HEK293 (cell line): ENCODE measurements at regions not wholly inside any gene's neighbourhood (a gene's known extent, or its start where the extent isn't known, plus 50 kb on each side); places are given as distances from the start of the nearest gene placed in this dataset.

Experiments
- CTCF ChIA-PET: fragments of 350-600 bp; formaldehyde crosslinking; extraction: SDS; loops from one replicate; lab custom pipeline; 2021; ENCODE audit warnings: antibody characterized with exemption; lab: Yijun Ruan, JAX
- POLR2A ChIA-PET: fragments of 300-600 bp; formaldehyde crosslinking; extraction: SDS; loops from one replicate; lab custom pipeline; 2020; ENCODE audit warnings: antibody characterized with exemption, inconsistent platforms; lab: Yijun Ruan, JAX
- H3K27ac ChIP-seq: fragments of 200-500 bp; sonication (Bioruptor generic); 2 replicates; pipeline ENCODE4 v1.5.1; 2014; ENCODE audit warnings: low read depth, low read length, control low read depth, inconsistent platforms; ENCODE audit errors: extremely low read depth
- H3K36me3 ChIP-seq, 2 experiments: fragments of 200-500 bp in 1 of 2; sonication (Bioruptor generic) in 1 of 2; 1 replicate in 1 of 2; 2 replicates in 1 of 2; pipeline ENCODE4 v1.5.1; 2014 to 2017; ENCODE audit warnings: inconsistent platforms in 2 of 2, low read length in 2 of 2; ENCODE audit not compliant: control insufficient read depth in 2 of 2, insufficient read depth in 1 of 2
- H3K4me1 ChIP-seq: fragments of 200-500 bp; sonication (Bioruptor generic); 2 replicates; pipeline ENCODE4 v1.5.1; 2014; ENCODE audit warnings: mild to moderate bottlenecking, low read length, inconsistent platforms; ENCODE audit not compliant: control insufficient read depth, insufficient read depth
- H3K4me3 ChIP-seq: 2 replicates; pipeline ENCODE4 v1.5.1; 2011; ENCODE audit warnings: low read depth, mild to moderate bottlenecking, control low read depth, low read length, moderate library complexity
- H3K9me3 ChIP-seq: fragments of 200-500 bp; sonication (Bioruptor generic); 2 replicates; pipeline ENCODE4 v1.5.1; 2014; ENCODE audit warnings: low read depth, low read length, inconsistent platforms; ENCODE audit not compliant: control insufficient read depth, insufficient read depth
- HOXA7 ChIP-seq: sonication (generic); formaldehyde crosslinking; IDR thresholded peaks from 2 replicates; pipeline ENCODE4 v1.8.1; 2022; ENCODE audit warnings: missing genetic modification reagents, borderline replicate concordance
- KLF7 ChIP-seq: fragments of 450-650 bp; formaldehyde crosslinking; IDR thresholded peaks from 2 replicates; pipeline ENCODE4 v1.5.1; 2016; ENCODE audit warnings: missing biosample characterization, missing genetic modification characterization, borderline replicate concordance
- MYNN ChIP-seq: fragments of 450-650 bp; formaldehyde crosslinking; IDR thresholded peaks from 2 replicates; pipeline ENCODE4 v1.5.1; 2016; ENCODE audit warnings: missing biosample characterization, missing genetic modification characterization, borderline replicate concordance
- MZF1 ChIP-seq: fragments of 450-650 bp; formaldehyde crosslinking; IDR thresholded peaks from 2 replicates; pipeline ENCODE4 v1.5.1; 2017; ENCODE audit warnings: missing biosample characterization, missing genetic modification characterization, borderline replicate concordance
- OSR2 ChIP-seq: fragments of 450-650 bp; formaldehyde crosslinking; IDR thresholded peaks from 2 replicates; pipeline ENCODE4 v1.5.1; 2016; ENCODE audit warnings: missing biosample characterization, missing genetic modification characterization
- PRDM1 ChIP-seq: fragments of 450-650 bp; formaldehyde crosslinking; IDR thresholded peaks from 2 replicates; pipeline ENCODE4; 2016; ENCODE audit warnings: missing biosample characterization, missing genetic modification characterization
- REPIN1 ChIP-seq: fragments of 450-650 bp; formaldehyde crosslinking; IDR thresholded peaks from 2 replicates; pipeline ENCODE4 v1.5.1; 2017; ENCODE audit warnings: missing biosample characterization, missing genetic modification characterization, low read depth
- SP3 ChIP-seq: fragments of 450-650 bp; formaldehyde crosslinking; IDR thresholded peaks from 2 replicates; pipeline ENCODE4 v1.5.1; 2016; ENCODE audit warnings: missing biosample characterization, missing genetic modification characterization
- SP7 ChIP-seq: fragments of 450-650 bp; formaldehyde crosslinking; IDR thresholded peaks from 2 replicates; pipeline ENCODE4 v1.5.1; 2016; ENCODE audit warnings: missing biosample characterization, missing genetic modification characterization
- YY1 ChIP-seq: fragments of 450-650 bp; formaldehyde crosslinking; IDR thresholded peaks from 2 replicates; pipeline ENCODE4 v1.5.1; 2018; ENCODE audit warnings: missing biosample characterization, missing genetic modification characterization
- ZBTB20 ChIP-seq: fragments of 450-650 bp; formaldehyde crosslinking; IDR thresholded peaks from 2 replicates; pipeline ENCODE4 v1.5.1; 2016; ENCODE audit warnings: missing biosample characterization, missing genetic modification characterization
- ZBTB7A ChIP-seq: fragments of 450-650 bp; formaldehyde crosslinking; IDR thresholded peaks from 2 replicates; pipeline ENCODE4 v1.5.1; 2016; ENCODE audit warnings: low read depth, missing biosample characterization, missing genetic modification characterization
- ZBTB8A ChIP-seq: fragments of 450-650 bp; formaldehyde crosslinking; IDR thresholded peaks from 2 replicates; pipeline ENCODE4 v1.5.1; 2016; ENCODE audit warnings: missing biosample characterization, missing genetic modification characterization
- ZIC2 ChIP-seq: fragments of 450-650 bp; formaldehyde crosslinking; IDR thresholded peaks from 2 replicates; pipeline ENCODE4 v1.5.1; 2016; ENCODE audit warnings: missing biosample characterization, missing genetic modification characterization
- ZNF157 ChIP-seq: fragments of 450-650 bp; formaldehyde crosslinking; IDR thresholded peaks from 2 replicates; pipeline ENCODE4 v1.5.1; 2016; ENCODE audit warnings: missing biosample characterization, missing genetic modification characterization
- ZNF214 ChIP-seq: fragments of 450-650 bp; formaldehyde crosslinking; IDR thresholded peaks from 2 replicates; pipeline ENCODE4 v1.5.1; 2017; ENCODE audit warnings: missing biosample characterization, mild to moderate bottlenecking, missing genetic modification characterization, borderline replicate concordance
- ZNF324 ChIP-seq: fragments of 450-650 bp; formaldehyde crosslinking; IDR thresholded peaks from 2 replicates; pipeline ENCODE4 v1.5.1; 2016; ENCODE audit warnings: missing biosample characterization, missing genetic modification characterization
- ZNF341 ChIP-seq: fragments of 450-650 bp; formaldehyde crosslinking; IDR thresholded peaks from 2 replicates; pipeline ENCODE4; 2016; ENCODE audit warnings: low read depth, missing biosample characterization, missing genetic modification characterization
- ZNF404 ChIP-seq: fragments of 450-650 bp; formaldehyde crosslinking; IDR thresholded peaks from 2 replicates; pipeline ENCODE4 v1.5.1; 2017; ENCODE audit warnings: missing biosample characterization, missing genetic modification characterization
- ZNF621 ChIP-seq: fragments of 450-650 bp; formaldehyde crosslinking; IDR thresholded peaks from 2 replicates; pipeline ENCODE4 v1.5.1; 2017; ENCODE audit warnings: missing biosample characterization, missing genetic modification characterization
- ZNF670 ChIP-seq: fragments of 450-650 bp; formaldehyde crosslinking; IDR thresholded peaks from 2 replicates; pipeline ENCODE4 v1.5.1; 2016; ENCODE audit warnings: missing biosample characterization, missing genetic modification characterization, low read depth
- ZNF701 ChIP-seq: fragments of 450-650 bp; formaldehyde crosslinking; IDR thresholded peaks from 2 replicates; pipeline ENCODE4 v1.5.1; 2016; ENCODE audit warnings: missing biosample characterization, missing genetic modification characterization
- ZNF837 ChIP-seq: fragments of 450-650 bp; formaldehyde crosslinking; IDR thresholded peaks from 2 replicates; pipeline ENCODE4 v1.5.1; 2016; ENCODE audit warnings: missing biosample characterization, missing genetic modification characterization
- ZSCAN30 ChIP-seq: fragments of 450-650 bp; IDR thresholded peaks from 2 replicates; pipeline ENCODE4 v1.5.1; 2018; ENCODE audit warnings: missing biosample characterization, mild to moderate bottlenecking, missing genetic modification characterization, moderate library complexity
- TF ChIP-seq, protein P1 (sequence below): fragments of 450-650 bp; formaldehyde crosslinking; IDR thresholded peaks from 2 replicates; pipeline ENCODE4 v1.5.1; 2016; ENCODE audit warnings: missing biosample characterization, missing genetic modification characterization
- TF ChIP-seq, protein P2 (sequence below): fragments of 450-650 bp; formaldehyde crosslinking; IDR thresholded peaks from 2 replicates; pipeline ENCODE4 v1.5.1; 2016; ENCODE audit warnings: missing biosample characterization, missing genetic modification characterization
- TF ChIP-seq, protein P3 (sequence below): fragments of 450-650 bp; formaldehyde crosslinking; IDR thresholded peaks from 2 replicates; pipeline ENCODE4 v1.5.1; 2017; ENCODE audit warnings: missing biosample characterization, missing genetic modification characterization
- TF ChIP-seq, protein P4 (sequence below): fragments of 450-650 bp; formaldehyde crosslinking; optimal IDR thresholded peaks from 2 replicates; pipeline ENCODE3; 2016; ENCODE audit warnings: missing biosample characterization, mild to moderate bottlenecking, missing genetic modification characterization
- TF ChIP-seq, protein P5 (sequence below): fragments of 450-650 bp; formaldehyde crosslinking; IDR thresholded peaks from 2 replicates; pipeline ENCODE4 v1.5.1; 2016; ENCODE audit warnings: missing biosample characterization, missing genetic modification characterization

DNA sequence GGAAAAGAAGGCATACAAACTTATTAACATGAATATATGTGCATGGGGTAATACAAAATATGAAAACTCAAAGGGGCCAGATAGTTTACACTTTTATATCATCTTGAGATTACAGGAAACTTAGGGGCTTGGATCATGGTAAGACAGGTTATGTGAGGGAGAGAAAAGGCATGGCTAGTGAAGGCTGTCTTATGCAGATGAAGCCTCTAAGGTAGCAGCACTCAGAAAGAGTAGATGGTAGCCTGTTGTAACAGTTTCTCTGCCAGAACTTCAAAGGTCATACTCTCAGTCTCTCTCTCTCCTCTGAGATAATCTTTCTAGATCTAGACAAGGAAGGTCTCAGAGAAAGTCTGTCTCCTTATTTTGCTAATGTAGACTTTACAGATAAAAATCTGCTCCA is 57.2 kb upstream of the FGF10 start:
- no peak overlapping the region for H3K4me3 ChIP-seq
- H3K4me1 ChIP-seq = no peaks in the 10 kb centered on the region
- no peaks in the 10 kb centered on the region for H3K9me3 ChIP-seq
- ChIA-PET POLR2A (no interaction called here), CTCF (interaction anchor here (0.7 kb wide), 1 partner anchor 60 kb away, joined by 3 read pairs; no protein-coding TSS in a partner anchor)
- TF ChIP-seq ZBTB20 (tag by site-specific recombination) = no peak
- no peak for TF ChIP-seq MYNN
- TF ChIP-seq KLF7 (tag by site-specific recombination) = no peak
- TF ChIP-seq YY1 (tag by site-specific recombination) = no peak
- TF ChIP-seq SP3 (tag by site-specific recombination) = no peak
- no peak for TF ChIP-seq HOXA7
- H3K36me3 ChIP-seq = no peaks in the 10 kb centered on the region
- no peak overlapping the region for H3K27ac ChIP-seq

DNA sequence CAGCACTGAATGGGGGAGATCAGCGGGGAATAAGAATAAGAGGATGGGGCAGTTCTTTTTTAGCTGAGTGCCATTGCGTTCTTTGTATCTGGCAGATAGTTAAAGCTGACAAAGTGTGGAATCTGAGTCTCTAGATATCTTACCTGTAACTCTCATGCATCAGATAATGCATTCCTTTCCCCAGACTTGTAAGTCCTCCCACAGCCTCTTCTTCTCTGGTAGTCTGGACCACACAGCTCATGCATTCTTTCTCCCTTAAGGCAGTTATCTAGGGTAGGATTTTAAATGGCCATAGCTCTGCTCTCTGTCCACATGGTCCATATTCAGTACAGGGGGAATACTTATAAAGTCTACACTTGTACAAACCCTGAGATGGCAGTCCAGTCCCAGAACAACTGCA is 54.0 kb upstream of the FGF10 start:
- no peaks in the 10 kb centered on the region for H3K36me3 ChIP-seq
- TF ChIP-seq ZBTB8A (tag by site-specific recombination) (no peak), ZIC2 (tag by site-specific recombination) (no peak), ZNF341 (tag by site-specific recombination) (no peak), ZNF324 (tag by site-specific recombination) (no peak), ZNF157 (tag by site-specific recombination) (no peak), PRDM1 (tag by site-specific recombination) (no peak), ZNF670 (no peak), ZSCAN30 (tag by site-specific recombination) (no peak)
- TF ChIP-seq, protein P1, sequence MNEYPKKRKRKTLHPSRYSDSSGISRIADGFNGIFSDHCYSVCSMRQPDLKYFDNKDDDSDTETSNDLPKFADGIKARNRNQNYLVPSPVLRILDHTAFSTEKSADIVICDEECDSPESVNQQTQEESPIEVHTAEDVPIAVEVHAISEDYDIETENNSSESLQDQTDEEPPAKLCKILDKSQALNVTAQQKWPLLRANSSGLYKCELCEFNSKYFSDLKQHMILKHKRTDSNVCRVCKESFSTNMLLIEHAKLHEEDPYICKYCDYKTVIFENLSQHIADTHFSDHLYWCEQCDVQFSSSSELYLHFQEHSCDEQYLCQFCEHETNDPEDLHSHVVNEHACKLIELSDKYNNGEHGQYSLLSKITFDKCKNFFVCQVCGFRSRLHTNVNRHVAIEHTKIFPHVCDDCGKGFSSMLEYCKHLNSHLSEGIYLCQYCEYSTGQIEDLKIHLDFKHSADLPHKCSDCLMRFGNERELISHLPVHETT (tag by site-specific recombination) = no peak
- CTCF ChIA-PET = interaction anchor here (0.5 to 0.7 kb wide), 2 partner anchors 259 to 461 kb away, joined by 3 read pairs; no protein-coding TSS in a partner anchor
- H3K4me1 ChIP-seq = no peaks in the 10 kb centered on the region
- no peak overlapping the region for H3K4me3 ChIP-seq
- no peak overlapping the region for H3K27ac ChIP-seq
- H3K9me3 ChIP-seq = no peaks in the 10 kb centered on the region
- POLR2A ChIA-PET = no interaction called here

DNA sequence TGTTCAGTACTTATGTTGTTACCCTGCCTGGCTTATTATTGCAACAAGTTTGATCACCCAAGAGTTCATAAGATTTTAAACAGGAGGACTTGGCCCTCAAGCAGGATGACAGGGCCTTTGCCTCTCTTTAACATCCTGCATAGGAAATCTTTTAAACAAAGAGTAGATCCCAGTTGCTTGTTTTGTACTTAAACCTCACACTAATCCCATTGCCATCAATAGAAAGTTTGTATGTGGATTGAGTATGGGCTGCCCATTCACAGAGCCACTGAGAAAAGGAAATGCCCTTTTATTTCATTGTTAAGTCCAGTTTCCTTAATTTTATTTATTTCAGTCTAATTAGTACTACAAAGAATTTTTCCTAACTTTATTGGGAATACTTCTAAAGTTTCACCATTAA is 52.2 kb upstream of the FGF10 start:
- no peaks in the 10 kb centered on the region for H3K4me1 ChIP-seq
- H3K4me3 ChIP-seq = no peak overlapping the region
- no peak for TF ChIP-seq REPIN1 (tag by site-specific recombination)
- TF ChIP-seq, protein P2, sequence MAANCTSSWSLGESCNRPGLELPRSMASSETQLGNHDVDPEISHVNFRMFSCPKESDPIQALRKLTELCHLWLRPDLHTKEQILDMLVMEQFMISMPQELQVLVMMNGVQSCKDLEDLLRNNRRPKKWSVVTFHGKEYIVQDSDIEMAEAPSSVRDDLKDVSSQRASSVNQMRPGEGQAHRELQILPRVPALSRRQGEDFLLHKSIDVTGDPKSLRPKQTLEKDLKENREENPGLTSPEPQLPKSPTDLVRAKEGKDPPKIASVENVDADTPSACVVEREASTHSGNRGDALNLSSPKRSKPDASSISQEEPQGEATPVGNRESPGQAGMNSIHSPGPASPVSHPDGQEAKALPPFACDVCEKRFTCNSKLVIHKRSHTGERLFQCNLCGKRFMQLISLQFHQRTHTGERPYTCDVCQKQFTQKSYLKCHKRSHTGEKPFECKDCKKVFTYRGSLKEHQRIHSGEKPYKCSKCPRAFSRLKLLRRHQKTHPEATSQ (tag by site-specific recombination) = no peak
- no peak for TF ChIP-seq ZNF214 (tag by site-specific recombination)
- TF ChIP-seq ZBTB7A (tag by site-specific recombination) = no peak
- no peak for TF ChIP-seq SP7 (tag by site-specific recombination)
- TF ChIP-seq ZNF837 (tag by site-specific recombination) = no peak
- TF ChIP-seq ZNF621 = no peak
- TF ChIP-seq MZF1 (tag by site-specific recombination) = no peak
- no peak for TF ChIP-seq OSR2 (tag by site-specific recombination)
- TF ChIP-seq, protein P3, sequence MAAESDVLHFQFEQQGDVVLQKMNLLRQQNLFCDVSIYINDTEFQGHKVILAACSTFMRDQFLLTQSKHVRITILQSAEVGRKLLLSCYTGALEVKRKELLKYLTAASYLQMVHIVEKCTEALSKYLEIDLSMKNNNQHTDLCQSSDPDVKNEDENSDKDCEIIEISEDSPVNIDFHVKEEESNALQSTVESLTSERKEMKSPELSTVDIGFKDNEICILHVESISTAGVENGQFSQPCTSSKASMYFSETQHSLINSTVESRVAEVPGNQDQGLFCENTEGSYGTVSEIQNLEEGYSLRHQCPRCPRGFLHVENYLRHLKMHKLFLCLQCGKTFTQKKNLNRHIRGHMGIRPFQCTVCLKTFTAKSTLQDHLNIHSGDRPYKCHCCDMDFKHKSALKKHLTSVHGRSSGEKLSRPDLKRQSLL (tag by site-specific recombination) = no peak
- TF ChIP-seq ZNF701 (tag by site-specific recombination) = no peak
- TF ChIP-seq ZNF404 (tag by site-specific recombination) = no peak
- TF ChIP-seq, protein P4, sequence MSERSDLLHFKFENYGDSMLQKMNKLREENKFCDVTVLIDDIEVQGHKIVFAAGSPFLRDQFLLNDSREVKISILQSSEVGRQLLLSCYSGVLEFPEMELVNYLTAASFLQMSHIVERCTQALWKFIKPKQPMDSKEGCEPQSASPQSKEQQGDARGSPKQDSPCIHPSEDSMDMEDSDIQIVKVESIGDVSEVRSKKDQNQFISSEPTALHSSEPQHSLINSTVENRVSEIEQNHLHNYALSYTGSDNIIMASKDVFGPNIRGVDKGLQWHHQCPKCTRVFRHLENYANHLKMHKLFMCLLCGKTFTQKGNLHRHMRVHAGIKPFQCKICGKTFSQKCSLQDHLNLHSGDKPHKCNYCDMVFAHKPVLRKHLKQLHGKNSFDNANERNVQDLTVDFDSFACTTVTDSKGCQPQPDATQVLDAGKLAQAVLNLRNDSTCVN (tag by site-specific recombination) = no peak
- TF ChIP-seq, protein P5, sequence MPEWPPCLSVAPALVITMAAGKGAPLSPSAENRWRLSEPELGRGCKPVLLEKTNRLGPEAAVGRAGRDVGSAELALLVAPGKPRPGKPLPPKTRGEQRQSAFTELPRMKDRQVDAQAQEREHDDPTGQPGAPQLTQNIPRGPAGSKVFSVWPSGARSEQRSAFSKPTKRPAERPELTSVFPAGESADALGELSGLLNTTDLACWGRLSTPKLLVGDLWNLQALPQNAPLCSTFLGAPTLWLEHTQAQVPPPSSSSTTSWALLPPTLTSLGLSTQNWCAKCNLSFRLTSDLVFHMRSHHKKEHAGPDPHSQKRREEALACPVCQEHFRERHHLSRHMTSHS (tag by site-specific recombination) = no peak
- H3K9me3 ChIP-seq = no peaks in the 10 kb centered on the region
- no peaks in the 10 kb centered on the region for H3K36me3 ChIP-seq
- ChIA-PET POLR2A (no interaction called here), CTCF (no interaction called here)
- H3K27ac ChIP-seq = no peak overlapping the region
